ENCODE measurements at regions not wholly inside any gene's neighbourhood (a gene's known extent, or its start where the extent isn't known, plus 50 kb on each side); places are given as distances from the start of the nearest gene placed in this dataset.

GRCh38 chr10:47235484-47235883 lies 64.5 kb upstream of the GDF10 start:
- intact Hi-C loops (cut with DNase I, micrococcal nuclease), result no loop called here
- DNase-seq (no peak), ATAC-seq (no peak)

GRCh38 chr10:47237316-47238260 lies 62.4 kb upstream of the GDF10 start:
- no peak for DNase-seq
- intact Hi-C loops (cut with DNase I, micrococcal nuclease), result no loop called here

DNA sequence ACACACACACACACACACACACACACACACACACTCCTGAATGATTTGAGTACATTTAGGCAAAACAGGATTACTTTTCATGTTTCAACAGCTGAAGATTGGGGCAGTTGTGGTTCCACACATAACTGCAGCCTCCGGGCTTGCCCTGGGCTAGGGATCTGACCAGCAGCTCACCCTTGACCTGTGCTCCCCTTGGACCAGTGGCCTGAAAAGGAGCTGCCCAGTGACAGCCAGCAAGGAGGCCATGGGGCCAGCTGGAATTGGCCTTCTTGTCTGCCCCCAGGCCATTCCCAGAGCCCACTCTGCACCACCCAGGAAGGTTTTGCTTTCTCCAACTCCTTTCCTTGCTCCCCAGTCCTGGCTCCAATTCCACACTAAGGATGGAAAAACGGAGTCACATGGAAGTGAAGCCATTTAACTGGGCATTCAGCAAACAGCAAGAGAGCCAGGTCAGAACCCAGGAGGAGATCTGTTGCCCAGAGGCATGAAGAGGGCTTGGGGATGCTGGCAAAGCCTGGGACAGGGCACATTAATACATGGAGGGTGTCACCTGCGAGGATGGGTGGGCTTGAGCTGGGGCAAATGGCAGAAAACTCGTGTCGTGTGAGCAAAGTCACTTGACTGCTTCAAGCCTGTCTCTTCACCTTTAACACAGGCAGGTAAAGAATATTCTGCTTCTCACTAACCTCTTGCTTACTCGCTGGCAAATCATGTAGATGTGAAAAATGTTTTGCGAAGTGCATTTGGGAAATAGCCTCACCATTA lies 61.5 kb upstream of the GDF10 start:
- ATAC-seq (no peak), DNase-seq (no peak)
- intact Hi-C loops (cut with DNase I, micrococcal nuclease), result no loop called here

More at GRCh38 chr10:47237316-47238260, 62.4 kb upstream of the GDF10 start:
- ATAC-seq, result no peak

DNA sequence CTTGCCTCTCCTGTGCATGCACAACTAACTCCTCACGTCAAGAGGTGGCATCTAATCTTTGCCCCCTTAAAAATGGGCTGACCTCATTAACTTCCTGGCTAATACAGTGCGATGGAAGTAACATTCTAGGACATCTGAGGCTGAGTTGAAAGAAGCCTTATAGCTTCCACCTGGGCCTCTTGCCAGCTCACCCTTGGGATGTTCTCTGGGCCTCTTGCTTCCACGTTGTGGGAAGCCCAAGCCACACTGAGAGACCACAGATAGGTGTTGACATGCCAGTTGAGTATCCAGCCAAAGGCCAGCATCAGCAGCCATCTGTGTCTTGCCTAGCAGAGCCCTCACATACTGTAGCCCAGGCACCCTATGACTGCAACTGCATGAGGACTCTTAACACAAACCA lies 60.8 kb upstream of the GDF10 start:
- intact Hi-C loops (cut with DNase I, micrococcal nuclease), result no loop called here
- no peak for ATAC-seq
- no peak for DNase-seq

DNA sequence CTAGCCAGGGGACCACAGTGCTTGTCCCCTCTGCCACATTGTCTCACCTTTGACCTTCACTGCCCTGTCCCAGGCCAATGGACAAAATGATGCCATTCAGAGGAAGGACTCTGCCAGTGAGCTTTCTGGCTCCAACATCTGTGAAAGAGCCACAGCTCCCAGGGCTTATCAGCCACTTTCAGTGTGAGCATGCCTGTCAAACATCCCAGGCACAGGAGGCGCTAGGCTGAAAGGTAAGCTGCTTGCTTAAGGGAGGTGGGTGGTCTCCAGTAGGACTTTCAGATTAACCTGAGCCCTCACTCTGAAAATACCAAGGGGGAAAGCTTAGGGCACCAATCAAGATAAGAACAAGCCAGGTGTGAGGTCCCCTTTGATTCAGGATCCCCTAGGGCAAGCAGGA lies 59.8 kb upstream of the GDF10 start:
- ATAC-seq, result no peak
- DNase-seq, result no peak
- intact Hi-C loops (cut with DNase I, micrococcal nuclease), result no loop called here

DNA sequence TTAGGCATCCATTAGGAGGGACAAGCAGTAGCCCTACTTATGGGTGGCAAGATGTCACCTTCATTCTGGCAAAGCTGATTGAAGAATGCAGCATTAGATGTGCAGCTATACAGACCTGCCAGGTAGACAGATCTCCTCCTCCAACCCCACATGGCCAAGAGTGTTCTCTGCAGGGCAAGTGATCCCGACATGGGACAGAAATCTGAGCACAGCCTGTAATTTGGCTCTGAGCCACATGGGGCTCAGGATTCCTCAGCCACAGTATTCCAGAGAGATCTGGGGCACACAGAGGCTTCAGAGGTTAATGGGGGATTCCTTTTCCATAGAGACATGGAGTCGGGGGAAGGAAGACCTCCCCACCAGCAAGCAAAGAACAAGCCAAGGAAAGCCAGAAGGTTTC lies 58.7 kb upstream of the GDF10 start:
- intact Hi-C loops (cut with DNase I, micrococcal nuclease), result no loop called here
- ATAC-seq (no peak), DNase-seq (no peak)

DNA sequence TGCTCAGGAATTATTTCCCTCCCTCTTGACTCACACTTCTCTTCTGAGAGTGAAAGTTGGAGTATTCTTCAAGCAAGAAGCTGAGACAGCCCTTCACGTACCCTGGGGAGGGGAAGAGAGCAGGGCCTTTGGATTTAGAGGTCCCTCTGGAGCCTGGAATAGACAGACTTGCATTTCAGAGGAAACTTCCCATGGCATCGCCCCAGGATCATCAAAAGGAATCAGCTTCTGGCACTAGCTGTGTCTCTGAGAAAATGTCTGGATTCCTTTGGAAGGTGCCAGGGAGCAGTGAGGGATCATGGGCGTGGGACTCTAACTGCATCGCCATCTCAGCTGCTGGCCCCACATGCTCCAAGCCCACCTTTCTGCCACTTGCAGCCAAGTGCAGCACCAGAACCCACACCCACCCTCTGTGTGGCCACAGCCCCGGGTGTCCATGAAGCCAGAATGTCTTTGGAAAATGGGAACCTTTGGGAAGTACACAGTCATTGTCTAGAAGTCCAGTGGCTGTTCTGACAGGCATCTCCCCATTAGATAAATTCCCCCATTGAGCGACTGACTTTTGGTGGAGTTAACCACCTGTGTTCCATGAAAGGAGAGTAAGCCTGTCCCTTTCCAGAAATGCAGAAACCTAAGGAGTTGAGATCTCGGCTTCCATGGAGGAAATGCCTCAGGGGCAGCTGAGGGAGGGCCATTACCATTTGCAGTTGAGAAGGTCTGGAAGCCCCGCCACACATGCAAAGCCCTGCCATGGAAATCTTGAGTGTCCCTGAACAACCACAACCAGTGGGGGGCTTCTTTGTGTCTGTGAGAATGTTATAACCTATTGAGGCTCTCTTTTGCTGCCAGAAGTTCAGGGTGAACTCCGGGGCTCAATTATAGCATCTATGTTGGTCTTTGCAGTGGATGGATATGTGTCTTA lies 57.8 kb upstream of the GDF10 start:
- DNase-seq (no peak), ATAC-seq (no peak)
- intact Hi-C loops (cut with DNase I, micrococcal nuclease), result no loop called here

- no peak for DNase-seq
- ATAC-seq, result no peak
- intact Hi-C loops (cut with DNase I, micrococcal nuclease), result no loop called here
Measured at GRCh38 chr10:47243356-47243755, 56.6 kb upstream of the GDF10 start.

- intact Hi-C loops (cut with DNase I, micrococcal nuclease), result no loop called here
- DNase-seq, result no peak
- ATAC-seq, result no peak
Measured at GRCh38 chr10:47243791-47244190, 56.2 kb upstream of the GDF10 start.

DNA sequence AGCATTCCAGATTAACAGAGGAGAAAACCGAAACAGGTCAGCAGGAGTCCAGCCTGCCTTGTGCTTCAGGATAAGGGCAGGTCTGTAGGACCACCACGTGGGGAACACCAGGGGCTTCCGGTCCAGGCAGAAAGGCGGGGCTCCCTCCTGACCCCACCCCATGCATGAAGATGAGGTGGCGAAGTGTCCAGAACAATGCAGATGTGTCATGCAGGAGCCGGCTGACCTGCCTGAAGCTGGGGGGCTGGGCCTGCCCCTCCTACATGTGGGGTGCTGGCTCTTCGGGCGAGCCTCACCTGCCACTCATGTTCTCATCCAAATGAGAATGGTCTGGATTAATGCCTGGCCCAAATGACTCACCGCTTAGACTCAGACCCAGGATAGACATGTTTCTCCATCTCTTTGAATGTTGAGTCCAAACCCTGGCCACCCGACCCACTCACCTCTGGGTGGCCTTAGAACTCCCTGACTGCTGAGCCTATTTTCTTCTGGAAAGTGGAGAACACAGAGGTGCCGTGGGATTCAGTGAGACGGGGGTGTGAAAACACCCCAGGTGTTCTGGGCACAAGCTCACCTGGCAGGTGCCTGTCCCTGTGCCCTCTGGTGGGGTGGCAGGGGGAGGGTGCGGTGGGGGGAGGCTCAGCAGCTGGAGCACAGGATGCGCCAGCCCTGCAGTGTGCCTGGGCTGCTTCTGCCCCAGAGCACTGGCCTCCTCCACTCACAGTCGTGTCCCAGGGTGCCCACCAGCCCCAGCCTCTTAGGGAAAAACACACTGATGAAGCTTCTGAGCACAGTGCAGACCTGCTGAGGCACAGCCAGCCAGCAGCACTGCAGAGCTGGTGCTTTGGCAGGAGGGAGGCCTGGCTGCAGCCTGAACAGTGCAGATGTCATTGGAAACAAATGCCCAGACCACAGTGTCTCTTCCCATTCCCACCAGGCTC lies 55.2 kb upstream of the GDF10 start:
- ATAC-seq, result no peak
- no peak for DNase-seq
- intact Hi-C loops (cut with DNase I, micrococcal nuclease), result no loop called here

DNA sequence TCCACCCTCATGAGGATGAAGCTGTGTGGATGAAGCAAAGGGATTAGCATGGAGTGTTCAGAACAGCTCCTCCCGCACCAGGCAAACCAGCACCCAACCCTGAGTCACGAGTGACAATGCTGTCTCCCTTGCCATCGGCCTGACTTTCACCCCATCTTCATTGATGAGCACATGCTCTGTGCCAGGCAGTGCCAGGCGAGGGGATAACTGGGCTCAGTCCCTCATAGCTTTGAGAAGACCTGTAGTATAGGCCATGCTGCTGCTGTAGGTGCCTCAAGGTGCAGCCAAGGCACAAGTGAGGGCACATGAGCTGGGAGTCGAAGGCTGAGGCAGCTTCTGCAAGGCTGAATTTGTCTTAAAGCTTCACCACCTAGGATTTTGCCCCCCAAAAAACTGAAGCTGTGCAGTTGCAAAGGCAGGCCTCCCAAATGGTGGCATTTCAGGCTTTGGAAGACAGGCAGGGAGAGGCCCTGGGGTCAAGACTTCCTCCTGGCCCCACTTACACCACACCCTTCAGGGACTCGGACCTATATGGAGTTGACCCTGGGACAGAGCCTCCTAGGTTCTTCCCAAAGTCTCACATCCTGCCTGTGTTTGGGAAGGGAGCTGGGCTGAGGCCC lies 54.2 kb upstream of the GDF10 start:
- no peak for DNase-seq
- intact Hi-C loops (cut with DNase I, micrococcal nuclease), result no loop called here
- no peak for ATAC-seq

DNA sequence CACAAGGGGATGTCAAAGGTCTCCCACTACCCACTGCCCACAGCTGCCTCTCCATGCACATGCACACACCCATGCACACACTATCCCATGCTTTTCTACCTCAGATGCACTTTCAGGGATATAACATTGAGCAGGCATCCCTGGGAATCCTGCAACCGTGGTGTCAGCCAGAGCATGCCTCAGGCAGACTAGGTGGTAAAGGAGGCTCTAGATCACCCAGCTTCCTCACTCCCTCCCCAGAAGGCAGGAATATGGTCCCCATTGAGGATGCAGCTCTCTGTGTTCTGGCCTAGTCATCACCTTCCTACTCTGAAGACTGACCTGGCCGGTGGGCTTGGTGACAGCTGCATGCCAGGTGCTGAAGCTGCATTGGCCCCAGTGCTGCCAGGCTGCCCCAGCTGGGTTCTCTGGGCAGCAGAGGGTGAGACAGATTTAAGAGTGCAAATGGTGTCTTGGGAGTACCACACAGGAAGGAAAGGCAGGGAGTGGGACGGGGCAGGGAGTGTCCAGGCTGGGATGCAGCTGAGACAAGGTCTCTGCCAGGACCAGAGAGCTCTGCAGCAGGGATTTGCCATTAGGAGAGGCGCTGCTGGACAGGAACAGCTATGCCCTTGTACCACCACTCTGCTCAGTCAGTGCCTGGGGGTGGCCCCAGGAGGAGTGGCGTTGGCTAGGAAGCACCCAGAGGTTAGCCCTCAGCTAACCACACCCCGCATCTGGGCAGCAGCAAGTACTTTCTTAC lies 53.4 kb upstream of the GDF10 start:
- no peak for ATAC-seq
- no peak for DNase-seq
- intact Hi-C loops (cut with DNase I, micrococcal nuclease), result no loop called here

GRCh38 chr10:47247148-47248059 lies 52.6 kb upstream of the GDF10 start:
- no peak for ATAC-seq
- DNase-seq, result no peak
- intact Hi-C loops (cut with DNase I, micrococcal nuclease), result no loop called here

DNA sequence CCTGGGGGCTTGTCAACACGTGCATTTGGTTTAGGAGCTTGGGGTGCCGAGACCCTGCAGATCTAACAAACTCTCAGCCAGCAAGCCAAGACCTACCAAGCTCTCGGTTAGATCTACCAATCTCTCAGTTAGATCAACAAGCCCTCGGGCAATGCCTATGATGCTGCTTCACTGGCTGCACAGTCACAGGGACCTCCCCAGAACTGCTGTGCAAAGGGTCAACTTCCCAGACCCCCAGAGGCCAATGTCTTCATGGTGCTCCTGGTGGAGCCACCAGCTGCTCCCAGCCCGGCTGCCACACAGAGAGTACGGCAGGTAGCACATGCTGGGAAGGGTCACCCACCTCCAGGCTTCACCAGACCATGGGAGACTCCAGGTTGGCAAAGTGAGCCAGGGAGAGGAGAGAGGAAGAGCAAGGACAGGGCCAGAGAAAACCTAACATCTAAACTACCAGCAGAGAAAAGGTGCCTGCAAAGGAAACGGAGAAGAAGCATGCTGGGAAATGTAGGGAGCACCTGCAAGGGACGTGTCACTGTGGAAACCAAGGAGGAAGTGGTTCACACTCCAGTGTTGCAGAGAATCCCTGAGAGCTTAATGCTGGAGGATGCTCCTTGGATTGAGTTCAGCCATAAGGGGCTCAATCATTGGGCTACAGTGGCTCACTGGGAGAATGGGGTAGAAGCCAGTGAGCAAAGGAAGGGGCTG lies 51.5 kb upstream of the GDF10 start:
- DNase-seq (no peak), ATAC-seq (no peak)
- intact Hi-C loops (cut with DNase I, micrococcal nuclease), result no loop called here

GRCh38 chr10:47249881-47250280 lies 50.1 kb upstream of the GDF10 start:
- DNase-seq, result no peak
- intact Hi-C loops (cut with DNase I, micrococcal nuclease), result no loop called here
- ATAC-seq, result no peak
